GM23248 (cell line): ENCODE measurements at regions not wholly inside any gene's neighbourhood (a gene's known extent, or its start where the extent isn't known, plus 50 kb on each side); places are given as distances from the start of the nearest gene placed in this dataset.

ENCODE experiments used
- DNase-seq: peaks from one replicate; pipeline ENCODE4 v3.0.0-alpha.2; 2015
- H2AFZ ChIP-seq: fragments of 200-600 bp; sonication (generic); 2 replicates; pipeline ENCODE4 v1.6.1; 2016; ENCODE audit warnings: antibody characterized with exemption
- H3F3A ChIP-seq: fragments of 200-600 bp; sonication (generic); 2 replicates; pipeline ENCODE4 v1.6.1; 2016; ENCODE audit warnings: mild to moderate bottlenecking, antibody characterized with exemption, mixed run types; ENCODE audit not compliant: insufficient read depth
- H3K27ac ChIP-seq: fragments of 200-600 bp; sonication (generic); 2 replicates; pipeline ENCODE4 v1.5.1; 2016; ENCODE audit warnings: mild to moderate bottlenecking
- H3K27me3 ChIP-seq: fragments of 200-600 bp; sonication (generic); replicated peaks from 2 replicates; pipeline ENCODE4 v1.6.1; 2016; ENCODE audit warnings: mild to moderate bottlenecking; ENCODE audit not compliant: insufficient read depth
- H3K36me3 ChIP-seq: fragments of 200-600 bp; sonication (generic); 2 replicates; pipeline ENCODE4 v1.6.1; 2016; ENCODE audit warnings: low read depth, mild to moderate bottlenecking
- H3K4me1 ChIP-seq: fragments of 200-600 bp; sonication (generic); 2 replicates; pipeline ENCODE4 v1.6.1; 2016; ENCODE audit warnings: mild to moderate bottlenecking; ENCODE audit not compliant: insufficient read depth
- H3K4me2 ChIP-seq: fragments of 200-600 bp; sonication (generic); one replicate; pipeline ENCODE4 v1.6.1; 2016; ENCODE audit warnings: mild to moderate bottlenecking; ENCODE audit not compliant: unreplicated experiment
- H3K4me3 ChIP-seq: fragments of 200-600 bp; sonication (generic); 2 replicates; pipeline ENCODE4 v1.5.1; 2016; ENCODE audit warnings: mild to moderate bottlenecking
- H3K79me2 ChIP-seq: fragments of 200-600 bp; sonication (generic); 2 replicates; pipeline ENCODE4 v1.6.1; 2016; ENCODE audit warnings: mild to moderate bottlenecking; ENCODE audit not compliant: insufficient read depth
- H3K9ac ChIP-seq: fragments of 200-600 bp; sonication (generic); 2 replicates; pipeline ENCODE4 v1.6.1; 2016; ENCODE audit warnings: mild to moderate bottlenecking
- H3K9me2 ChIP-seq: fragments of 200-600 bp; sonication (generic); 2 replicates; pipeline ENCODE4 v1.6.1; 2016; ENCODE audit warnings: mixed run types, mild to moderate bottlenecking, moderate library complexity; ENCODE audit not compliant: insufficient read depth
- H3K9me3 ChIP-seq: fragments of 200-600 bp; sonication (generic); one replicate; pipeline ENCODE4 v1.6.1; 2017; ENCODE audit warnings: low read depth
- H4K20me1 ChIP-seq: fragments of 200-600 bp; sonication (generic); 2 replicates; pipeline ENCODE4 v1.6.0; 2016; ENCODE audit not compliant: insufficient read depth
- EZH2 ChIP-seq: fragments of 200-600 bp; sonication (generic); IDR thresholded peaks from 2 replicates; pipeline ENCODE4 v1.6.1; 2018; ENCODE audit warnings: antibody characterized with exemption, mild to moderate bottlenecking; ENCODE audit not compliant: insufficient read depth, poor library complexity, severe bottlenecking
- EZH2phosphoT487 ChIP-seq: fragments of 200-600 bp; sonication (generic); IDR thresholded peaks from 2 replicates; pipeline ENCODE4 v1.6.1; 2018; ENCODE audit warnings: antibody characterized with exemption, moderate library complexity, mild to moderate bottlenecking, low read depth; ENCODE audit not compliant: insufficient read depth
- WGBS, 2 experiments: methylation state at CpG; one replicate each; pipeline ENCODE4 v1.1.6; 2015 to 2017; ENCODE audit warnings: low lambda C conversion rate in 2 of 2, low coverage in 1 of 2; ENCODE audit errors: missing lambda C conversion rate in 2 of 2; 5-methylcytosine and 5-hydroxymethylcytosine counted together
- in situ Hi-C: fragments of 300-500 bp; cut with MboI; formaldehyde crosslinking; loops from 2 replicates; pipeline ENCODE4 v1.15.0; 2020

- DNase-seq: peak; percentile 32
These were observed 197.3 kb upstream of the SDK2 start for GRCh38 chr17:73841431-73842060.

GRCh38 chr17:73847952-73848351 is 203.7 kb upstream of the SDK2 start:
- Histone ChIP-seq H4K20me1 (no peaks in the 10 kb centered on the region), H3K36me3 (no peaks in the 10 kb centered on the region), H2AFZ (no peak overlapping the region), H3F3A (no peaks in the 10 kb centered on the region), H3K9me3 (no peaks in the 10 kb centered on the region), H3K4me1 (no peaks in the 10 kb centered on the region), H3K4me3 (no peak overlapping the region), H3K27ac (no peak overlapping the region), H3K9me2 (no peaks in the 10 kb centered on the region), H3K4me2 (no peak overlapping the region), H3K9ac (no peak overlapping the region), H3K27me3 (no peaks in the 10 kb centered on the region), H3K79me2 (no peaks in the 10 kb centered on the region)
- whole genome bisulfite sequencing, 2 experiments: 58 to 68% methylated on average over 12 of the region's 12 CpGs
- in situ Hi-C loops: no loop called here
- no peak for DNase-seq
- TF ChIP-seq EZH2phosphoT487 (no peak), EZH2 (no peak)

More at GRCh38 chr17:73841431-73842060, 197.3 kb upstream of the SDK2 start:
- H3K27ac ChIP-seq: no peak overlapping the region
- H3F3A ChIP-seq: no peaks in the 10 kb centered on the region
- H3K4me2 ChIP-seq: no peak overlapping the region
- no peaks in the 10 kb centered on the region for H4K20me1 ChIP-seq
- no peaks in the 10 kb centered on the region for H3K79me2 ChIP-seq
- no peaks in the 10 kb centered on the region for H3K36me3 ChIP-seq
- H2AFZ ChIP-seq: no peak overlapping the region
- H3K4me3 ChIP-seq: no peak overlapping the region
- in situ Hi-C loops: no loop called here
- H3K9ac ChIP-seq: no peak overlapping the region
- TF ChIP-seq EZH2 (no peak), EZH2phosphoT487 (no peak)
- no peaks in the 10 kb centered on the region for H3K9me3 ChIP-seq
- no peaks in the 10 kb centered on the region for H3K4me1 ChIP-seq
- H3K9me2 ChIP-seq: no peaks in the 10 kb centered on the region
- 52 to 53% methylated on average over 2 to 3 of the region's 3 CpGs for WGBS, 2 experiments
- H3K27me3 ChIP-seq: no peaks in the 10 kb centered on the region

DNA sequence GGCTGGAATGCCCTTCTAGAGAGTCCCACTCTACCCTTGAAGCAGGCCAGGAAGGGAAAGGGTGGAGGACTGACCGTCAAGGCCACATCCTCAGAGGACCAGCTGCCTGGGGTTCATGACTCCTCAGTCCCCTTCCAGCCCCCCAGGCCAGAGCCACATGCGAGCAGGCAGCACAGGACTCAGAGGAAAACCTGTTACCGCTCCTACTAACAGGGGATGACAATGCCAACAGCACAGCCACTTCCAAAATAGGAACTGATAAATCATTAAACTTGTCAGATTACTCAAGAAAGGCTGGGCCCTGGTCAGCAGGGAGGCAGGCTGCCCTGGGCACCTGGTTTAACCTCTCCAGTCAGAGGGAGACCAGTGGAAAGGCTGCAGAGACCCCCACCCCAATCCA is 206.2 kb upstream of the SDK2 start:
- TF ChIP-seq EZH2phosphoT487 (no peak), EZH2 (no peak)
- in situ Hi-C loops: no loop called here
- H2AFZ ChIP-seq: no peak overlapping the region

DNA sequence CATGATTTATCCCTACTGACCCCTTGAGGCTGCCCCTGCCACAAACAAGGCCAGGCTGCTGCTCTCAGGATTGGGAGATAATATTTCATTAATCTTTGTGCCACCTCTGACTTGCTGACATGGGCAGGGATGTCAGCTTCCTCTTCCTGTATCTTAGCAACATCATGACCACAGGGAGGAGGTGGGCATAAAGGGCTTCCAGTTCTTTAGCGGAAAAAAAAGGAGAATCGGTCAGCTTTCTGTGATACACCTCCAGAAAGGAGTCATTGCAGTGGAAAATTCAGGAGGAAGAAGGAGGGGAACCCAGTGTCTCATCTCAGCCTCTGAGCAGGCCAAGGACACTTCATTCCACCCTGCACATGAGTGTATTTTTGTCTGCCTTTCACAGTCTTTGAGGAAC is 206.8 kb upstream of the SDK2 start:
- WGBS, 2 experiments: 42 to 56% methylated on average over 2 of the region's 2 CpGs
- H3K9me2 ChIP-seq: no peaks in the 10 kb centered on the region
- no peak overlapping the region for H3K4me3 ChIP-seq
- DNase-seq: no peak
- no peak overlapping the region for H3K4me2 ChIP-seq
- H4K20me1 ChIP-seq: no peaks in the 10 kb centered on the region
- in situ Hi-C loops: no loop called here
- H3K4me1 ChIP-seq: no peaks in the 10 kb centered on the region
- no peaks in the 10 kb centered on the region for H3K79me2 ChIP-seq
- TF ChIP-seq EZH2phosphoT487 (no peak), EZH2 (no peak)
- no peaks in the 10 kb centered on the region for H3K36me3 ChIP-seq
- no peaks in the 10 kb centered on the region for H3K9me3 ChIP-seq
- no peaks in the 10 kb centered on the region for H3F3A ChIP-seq
- H2AFZ ChIP-seq: no peak overlapping the region
- H3K27ac ChIP-seq: no peak overlapping the region
- H3K9ac ChIP-seq: no peak overlapping the region
- H3K27me3 ChIP-seq: no peaks in the 10 kb centered on the region

More for the DNA sequence above, 206.2 kb upstream of the SDK2 start:
- Histone ChIP-seq H3F3A (no peaks in the 10 kb centered on the region), H3K9me3 (no peaks in the 10 kb centered on the region), H3K36me3 (no peaks in the 10 kb centered on the region), H3K27ac (no peak overlapping the region), H3K4me2 (no peak overlapping the region), H3K4me3 (no peak overlapping the region), H3K9ac (no peak overlapping the region), H3K9me2 (no peaks in the 10 kb centered on the region), H3K27me3 (no peaks in the 10 kb centered on the region), H4K20me1 (no peaks in the 10 kb centered on the region), H3K79me2 (no peaks in the 10 kb centered on the region), H3K4me1 (no peaks in the 10 kb centered on the region)
- no peak for DNase-seq
- WGBS, 2 experiments: 30% methylated on average over 3 of the region's 3 CpGs
